Stimulated activated naive CD8-positive, alpha-beta T cell treated with anti-CD3 and anti-CD28 coated beads, Interleukin-15, amount 100 ng/mL, for 72 hours (primary cell): ENCODE measurements at regions not wholly inside any gene's neighbourhood (a gene's known extent, or its start where the extent isn't known, plus 50 kb on each side); places are given as distances from the start of the nearest gene placed in this dataset.

Experiments
- ATAC-seq: fragments of 150-1000 bp; cut with Tn5 transposase; 2 replicates; pipeline ENCODE4 v1.10.0; 2021; ENCODE audit warnings: mild to moderate bottlenecking, moderate library complexity
- DNase-seq, 2 donors: peaks; one replicate each; pipeline ENCODE4 v3.0.0; 2021 to 2022
- H3K27ac Mint-ChIP-seq, 2 donors: one replicate each; pipeline ENCODE4 v1.8.0; 2022; ENCODE audit warnings: mild to moderate bottlenecking in 2 of 2, mixed read lengths in 2 of 2, moderate library complexity in 2 of 2
- H3K27me3 Mint-ChIP-seq: one replicate; pipeline ENCODE4 v1.8.0; 2022; ENCODE audit warnings: mixed read lengths
- H3K4me1 Mint-ChIP-seq: one replicate; pipeline ENCODE4 v1.8.0; 2022; ENCODE audit warnings: mild to moderate bottlenecking, mixed read lengths
- H3K4me3 Mint-ChIP-seq, 2 donors: one replicate each; pipeline ENCODE4 v1.8.0; 2022; ENCODE audit warnings: mild to moderate bottlenecking in 2 of 2, mixed read lengths in 2 of 2, moderate library complexity in 1 of 2
- H3K9me3 Mint-ChIP-seq, 2 donors: one replicate each; pipeline ENCODE4 v1.8.0; 2022; ENCODE audit warnings: mixed read lengths in 2 of 2

DNA sequence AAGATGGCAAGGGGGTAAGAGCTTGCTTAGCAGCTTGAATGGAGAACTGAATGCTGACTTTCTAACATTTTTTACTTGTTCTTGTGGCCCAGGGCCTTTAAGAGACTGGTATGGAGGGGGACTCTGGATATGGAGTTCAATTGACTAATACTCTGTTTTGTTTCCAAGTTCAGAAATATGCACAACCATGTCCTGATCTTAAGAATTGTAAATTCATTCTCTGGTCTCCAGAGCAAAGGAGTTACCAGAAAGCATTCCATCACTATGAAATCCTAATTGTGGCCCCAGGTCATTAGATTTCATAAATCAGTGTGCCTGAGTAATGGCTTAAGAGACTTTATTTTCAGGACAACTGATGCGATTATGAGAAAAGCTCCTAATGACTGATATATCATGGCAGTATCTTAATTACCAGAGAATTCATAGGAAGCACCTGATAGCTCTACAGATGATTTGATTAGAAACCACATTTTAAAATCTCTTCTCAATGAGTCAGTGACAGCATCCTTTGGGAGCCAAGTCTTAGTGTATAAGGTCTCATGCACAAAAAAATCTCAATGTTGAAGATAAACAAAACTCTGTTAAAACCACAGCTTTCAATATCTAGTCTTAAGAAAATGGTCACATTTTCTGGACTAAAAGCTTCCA lies 613.6 kb upstream of the KLF4 start:
- Mint-ChIP-seq H3K9me3 (peaks cover 0 to 6% of the 10 kb centered on the region in 2 donors), H3K4me3 (no peak overlapping the region), H3K27ac (no peak overlapping the region), H3K4me1 (no peaks in the 10 kb centered on the region), H3K27me3 (peaks cover 10% of the 10 kb centered on the region)
- DNase-seq, result no peak
- ATAC-seq, result no peak

DNA sequence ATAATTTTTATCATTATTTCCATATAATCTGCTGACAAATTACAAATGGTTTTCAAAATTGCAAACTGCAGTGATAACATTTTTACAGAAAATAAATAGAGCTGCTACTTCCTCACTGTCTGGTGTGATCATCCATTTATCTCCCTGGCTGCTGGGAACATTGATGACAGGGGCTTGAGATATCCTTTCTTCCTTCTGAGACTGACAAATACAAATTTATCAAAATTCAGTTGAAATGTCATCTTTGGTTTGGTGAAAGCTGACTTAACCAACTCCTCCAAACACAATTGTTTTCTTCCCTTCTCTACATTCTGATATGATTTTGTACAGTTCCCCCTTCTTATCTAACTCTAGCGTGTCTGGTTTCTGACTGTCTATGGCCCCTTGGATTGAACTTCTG lies 611.8 kb upstream of the KLF4 start:
- no peaks in the 10 kb centered on the region for H3K4me1 Mint-ChIP-seq
- H3K9me3 Mint-ChIP-seq, result peaks cover 6 to 11% of the 10 kb centered on the region in 2 donors
- no peak overlapping the region for H3K4me3 Mint-ChIP-seq
- ATAC-seq (no peak), DNase-seq (no peak)
- peaks cover 10% of the 10 kb centered on the region for H3K27me3 Mint-ChIP-seq
- H3K27ac Mint-ChIP-seq, result no peak overlapping the region

DNA sequence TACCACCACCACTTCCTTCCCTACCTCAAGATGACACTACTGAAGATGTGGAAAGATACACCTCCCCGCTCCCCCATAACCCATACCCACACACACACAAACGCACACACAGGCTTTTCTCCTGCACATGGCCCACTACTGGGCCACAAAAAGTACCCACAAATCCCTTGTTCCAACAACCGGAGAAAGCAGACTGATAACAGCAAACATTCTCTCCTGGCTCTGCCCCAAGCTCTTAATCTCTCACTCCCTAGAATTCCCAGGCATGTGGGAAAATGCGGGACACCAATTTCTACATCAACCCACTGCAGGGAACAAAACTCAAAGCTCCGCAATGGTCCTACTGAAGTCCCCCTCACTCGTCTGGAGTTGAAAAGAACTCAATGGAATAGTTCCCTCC lies 611.0 kb upstream of the KLF4 start:
- Mint-ChIP-seq H3K9me3 (peaks cover 6 to 13% of the 10 kb centered on the region in 2 donors), H3K27me3 (peaks cover 10% of the 10 kb centered on the region), H3K4me1 (no peaks in the 10 kb centered on the region), H3K27ac (peak overlapping the region; percentile 3 to 52), H3K4me3 (no peak overlapping the region)
- no peak for DNase-seq
- no peak for ATAC-seq

DNA sequence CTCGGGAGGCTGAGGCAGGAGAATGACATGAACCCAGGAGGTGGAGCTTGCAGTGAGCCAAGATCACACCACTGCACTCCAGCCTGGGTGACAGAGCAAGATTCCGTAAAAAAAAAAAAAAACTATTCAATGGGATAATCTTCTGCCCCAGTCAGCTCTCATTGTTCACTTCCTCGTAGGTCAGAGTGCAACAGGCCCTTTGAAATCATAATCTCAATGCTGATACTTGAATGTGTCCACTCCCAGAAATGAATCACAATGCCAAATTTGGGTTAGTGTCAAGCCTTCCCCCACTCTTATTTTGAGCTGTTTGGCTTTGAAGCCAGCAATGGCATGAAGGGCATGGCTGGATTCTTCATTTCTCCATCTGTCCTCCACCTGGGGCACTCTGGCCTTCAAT lies 610.3 kb upstream of the KLF4 start:
- ATAC-seq (no peak), DNase-seq (no peak)
- Mint-ChIP-seq H3K9me3 (peaks cover 6 to 13% of the 10 kb centered on the region in 2 donors), H3K4me3 (no peak overlapping the region), H3K4me1 (no peaks in the 10 kb centered on the region), H3K27ac (no peak overlapping the region), H3K27me3 (peaks cover 10% of the 10 kb centered on the region)

DNA sequence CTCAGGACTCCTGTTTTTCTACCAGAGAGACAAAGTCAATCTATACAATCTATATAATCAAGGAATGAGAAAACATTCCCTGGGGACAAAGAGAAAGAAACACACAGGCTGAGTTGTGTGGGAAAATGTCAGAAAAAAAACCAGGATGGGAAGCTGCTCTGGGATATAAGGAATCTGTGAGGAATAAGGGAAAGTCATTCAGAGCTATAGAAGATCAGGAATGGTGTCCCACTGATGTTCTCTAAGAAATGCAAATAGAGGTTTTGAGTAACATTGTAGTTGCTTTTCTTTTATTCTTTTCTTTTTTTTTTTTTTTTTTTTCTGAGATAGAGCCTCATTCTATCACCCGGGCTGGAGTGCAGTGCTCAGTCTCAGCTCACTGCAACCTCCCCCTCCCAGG lies 605.9 kb upstream of the KLF4 start:
- Mint-ChIP-seq H3K4me1 (no peaks in the 10 kb centered on the region), H3K27ac (no peak overlapping the region), H3K27me3 (peaks cover 5% of the 10 kb centered on the region), H3K4me3 (no peak overlapping the region), H3K9me3 (peaks cover 5 to 13% of the 10 kb centered on the region in 2 donors)
- ATAC-seq (no peak), DNase-seq (no peak)

DNA sequence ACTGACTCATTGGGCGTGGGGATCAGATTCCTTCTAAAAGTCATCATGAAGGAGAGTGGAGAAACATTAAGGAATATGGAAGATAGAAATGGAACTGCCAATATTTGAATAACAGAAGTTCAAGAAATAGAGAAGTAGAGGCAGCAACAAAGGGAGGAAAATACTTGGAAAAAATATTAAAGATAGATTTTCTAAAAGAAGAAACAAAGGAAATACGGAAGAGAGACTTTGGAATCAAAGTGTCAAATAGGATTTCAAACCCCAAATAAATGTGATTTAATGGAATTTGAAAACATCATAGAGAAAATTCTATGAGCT lies 605.1 kb upstream of the KLF4 start:
- peaks cover 4 to 16% of the 10 kb centered on the region in 2 donors for H3K9me3 Mint-ChIP-seq
- ATAC-seq (no peak), DNase-seq (no peak)
- H3K4me1 Mint-ChIP-seq, result no peaks in the 10 kb centered on the region
- no peak overlapping the region for H3K4me3 Mint-ChIP-seq
- H3K27me3 Mint-ChIP-seq, result no peaks in the 10 kb centered on the region
- H3K27ac Mint-ChIP-seq, result no peak overlapping the region

DNA sequence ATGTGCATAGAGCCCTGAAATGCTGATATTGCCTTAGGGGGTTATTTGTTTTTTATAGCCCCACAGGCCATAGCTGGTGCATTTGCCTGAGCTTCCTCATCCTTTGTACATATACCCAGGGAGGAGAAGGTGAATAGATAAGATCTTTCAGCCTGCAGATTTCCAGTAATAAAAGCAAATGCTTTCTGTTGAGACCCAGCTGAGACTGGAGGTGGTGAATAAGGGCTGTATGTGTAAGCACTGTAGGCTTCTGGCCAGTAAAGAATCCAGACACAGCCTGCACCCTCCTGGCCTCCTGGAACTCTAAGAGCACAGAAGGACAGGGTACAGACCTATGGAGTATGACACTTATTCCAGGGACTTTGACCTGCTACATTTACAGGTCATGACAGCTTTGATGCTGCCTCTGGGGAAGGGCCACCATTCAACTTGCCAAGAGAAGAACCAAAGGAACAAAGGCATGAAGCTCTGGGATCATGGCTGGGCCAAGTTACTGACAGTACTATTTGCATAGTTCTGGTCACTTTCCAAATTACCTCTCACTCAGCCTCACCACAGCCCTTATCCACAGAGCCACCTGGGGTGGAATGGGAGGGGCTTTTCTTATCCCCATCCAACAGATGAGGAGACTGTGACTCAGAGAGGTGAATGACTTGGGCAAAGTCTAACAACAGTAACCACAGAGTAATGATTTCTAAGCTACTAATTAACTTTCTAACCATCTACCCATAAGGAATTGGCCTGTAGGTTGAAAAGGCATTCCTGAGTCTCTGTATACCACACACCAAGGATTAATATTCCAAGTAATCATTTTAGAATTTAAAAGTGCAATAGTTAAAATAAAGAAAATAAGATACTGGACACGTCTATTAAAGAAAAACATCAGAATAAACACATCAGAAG lies 604.5 kb upstream of the KLF4 start:
- no peak for ATAC-seq

DNA sequence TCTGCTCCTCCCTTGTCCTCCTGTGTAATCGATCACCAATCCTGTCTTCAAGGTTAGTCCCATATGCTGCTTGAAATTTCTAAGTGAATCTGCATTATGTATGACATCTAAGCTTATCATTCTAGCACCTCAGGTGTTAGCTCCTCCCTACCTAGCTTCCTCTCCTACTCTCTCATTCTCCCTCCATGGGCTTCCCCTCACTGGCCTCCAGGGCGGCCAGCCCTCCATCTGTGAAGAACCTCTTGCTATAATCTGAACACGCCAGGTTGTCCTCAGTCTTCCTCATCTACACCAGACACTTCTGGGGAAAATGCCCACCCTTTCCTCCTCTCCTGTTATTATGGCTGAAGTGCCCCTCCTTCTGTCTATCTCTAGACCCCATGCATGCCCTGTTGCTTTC lies 599.3 kb upstream of the KLF4 start:
- ATAC-seq (no peak), DNase-seq (no peak)
- Mint-ChIP-seq H3K27me3 (no peaks in the 10 kb centered on the region), H3K9me3 (peaks cover 4 to 25% of the 10 kb centered on the region in 2 donors), H3K27ac (no peak overlapping the region), H3K4me3 (no peak overlapping the region), H3K4me1 (no peaks in the 10 kb centered on the region)

More for the DNA sequence above, 604.5 kb upstream of the KLF4 start:
- H3K4me1 Mint-ChIP-seq, result no peaks in the 10 kb centered on the region
- peaks cover 4 to 22% of the 10 kb centered on the region in 2 donors for H3K9me3 Mint-ChIP-seq
- no peak for DNase-seq
- no peak overlapping the region for H3K4me3 Mint-ChIP-seq
- H3K27me3 Mint-ChIP-seq, result no peaks in the 10 kb centered on the region
- no peak overlapping the region for H3K27ac Mint-ChIP-seq

DNA sequence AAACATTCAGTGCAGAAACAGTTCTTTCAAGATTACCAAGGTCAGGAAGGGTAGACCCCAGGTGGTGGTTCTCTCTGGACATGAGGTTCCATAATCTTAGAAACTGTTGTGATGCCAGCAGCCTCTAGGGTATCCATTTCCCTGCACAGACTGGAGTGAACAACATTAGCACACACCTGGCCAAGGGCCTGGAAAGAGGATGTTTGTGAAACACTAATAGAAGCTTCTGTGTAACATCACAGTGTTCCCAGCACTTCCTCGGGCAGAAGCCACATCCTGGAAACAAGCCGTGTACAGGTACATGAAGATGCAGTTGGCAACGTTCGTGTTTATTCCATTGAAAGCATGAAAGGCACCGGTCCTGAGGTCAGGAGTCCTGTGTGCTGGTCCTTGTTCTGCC lies 598.2 kb upstream of the KLF4 start:
- Mint-ChIP-seq H3K4me1 (no peaks in the 10 kb centered on the region), H3K4me3 (no peak overlapping the region), H3K27ac (no peak overlapping the region), H3K27me3 (no peaks in the 10 kb centered on the region), H3K9me3 (peaks cover 4 to 33% of the 10 kb centered on the region in 2 donors)
- DNase-seq (no peak), ATAC-seq (no peak)

DNA sequence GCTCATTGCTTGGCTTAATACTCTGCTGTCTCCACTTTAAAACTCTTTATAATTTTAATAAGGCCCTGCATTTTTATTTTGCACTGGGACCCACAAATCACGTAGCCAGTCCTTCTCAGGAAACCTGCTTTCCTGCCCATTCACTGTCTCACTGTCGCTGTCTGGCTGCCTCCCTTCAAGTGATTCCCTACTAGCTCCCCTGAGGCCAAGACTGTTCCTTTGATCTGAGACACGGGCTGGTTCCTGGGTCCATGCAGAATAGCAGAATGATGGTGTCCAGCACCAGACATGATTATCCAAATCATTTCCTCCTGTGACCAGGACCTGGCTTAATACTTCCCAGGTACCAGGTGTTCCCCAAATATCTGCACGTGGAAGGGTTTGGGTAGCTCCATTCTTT lies 597.1 kb upstream of the KLF4 start:
- Mint-ChIP-seq H3K27ac (no peak overlapping the region), H3K9me3 (peaks cover 3 to 33% of the 10 kb centered on the region in 2 donors), H3K27me3 (no peaks in the 10 kb centered on the region), H3K4me3 (no peak overlapping the region), H3K4me1 (no peaks in the 10 kb centered on the region)
- ATAC-seq (no peak), DNase-seq (no peak)

DNA sequence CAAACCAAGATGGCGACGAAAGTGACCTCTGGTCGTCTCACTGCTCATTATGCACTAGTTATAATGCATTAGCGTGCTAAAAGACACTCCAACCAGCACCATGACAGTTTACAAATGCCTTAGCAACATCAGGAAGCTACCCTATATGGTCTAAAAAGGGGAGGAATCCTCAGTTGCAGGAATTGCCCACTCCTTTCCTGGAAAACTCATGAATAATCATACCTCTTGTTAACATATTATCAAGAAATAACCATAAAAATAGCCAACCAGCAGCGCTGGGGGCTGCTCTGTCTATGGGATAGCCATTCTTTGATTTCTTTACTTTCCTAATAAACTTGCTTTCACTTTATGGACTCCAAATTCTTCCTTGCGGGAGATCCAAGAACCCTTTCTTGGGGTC lies 595.7 kb upstream of the KLF4 start:
- Mint-ChIP-seq H3K27ac (no peak overlapping the region), H3K27me3 (no peaks in the 10 kb centered on the region), H3K4me1 (no peaks in the 10 kb centered on the region), H3K4me3 (no peak overlapping the region), H3K9me3 (peaks cover 0 to 33% of the 10 kb centered on the region in 2 donors)
- ATAC-seq (no peak), DNase-seq (no peak)

DNA sequence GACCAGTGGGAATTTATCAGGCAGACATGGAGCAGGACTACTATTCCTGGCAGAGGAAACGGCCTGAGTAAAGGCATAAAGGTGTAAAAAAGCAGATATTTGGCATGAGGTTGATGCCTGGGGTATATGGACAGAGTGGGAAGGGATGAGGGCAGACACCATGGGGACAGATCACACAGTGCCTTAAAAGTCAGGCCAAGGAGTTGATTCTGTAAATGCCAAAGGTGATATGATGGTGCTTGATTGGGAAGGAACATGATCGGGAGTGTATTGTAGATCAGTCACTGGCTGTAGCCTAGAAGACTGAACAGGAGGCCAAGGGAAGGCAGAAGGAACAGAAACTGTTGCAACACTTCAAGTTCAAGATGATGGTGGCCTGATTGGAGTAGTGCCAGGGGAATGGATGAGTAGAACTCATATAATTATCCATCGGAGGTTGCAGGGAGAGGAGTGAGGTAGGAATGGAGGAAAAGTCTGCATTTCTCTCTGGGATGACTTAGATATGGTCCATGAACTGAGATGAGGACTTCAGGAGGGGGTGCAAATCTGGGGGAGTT lies 594.3 kb upstream of the KLF4 start:
- Mint-ChIP-seq H3K4me1 (no peaks in the 10 kb centered on the region), H3K27ac (peak overlapping the region in 1 of 2 donors; percentile 13), H3K4me3 (no peak overlapping the region), H3K27me3 (no peaks in the 10 kb centered on the region), H3K9me3 (peaks cover 5 to 22% of the 10 kb centered on the region in 2 donors)
- ATAC-seq, result no peak
- no peak for DNase-seq

DNA sequence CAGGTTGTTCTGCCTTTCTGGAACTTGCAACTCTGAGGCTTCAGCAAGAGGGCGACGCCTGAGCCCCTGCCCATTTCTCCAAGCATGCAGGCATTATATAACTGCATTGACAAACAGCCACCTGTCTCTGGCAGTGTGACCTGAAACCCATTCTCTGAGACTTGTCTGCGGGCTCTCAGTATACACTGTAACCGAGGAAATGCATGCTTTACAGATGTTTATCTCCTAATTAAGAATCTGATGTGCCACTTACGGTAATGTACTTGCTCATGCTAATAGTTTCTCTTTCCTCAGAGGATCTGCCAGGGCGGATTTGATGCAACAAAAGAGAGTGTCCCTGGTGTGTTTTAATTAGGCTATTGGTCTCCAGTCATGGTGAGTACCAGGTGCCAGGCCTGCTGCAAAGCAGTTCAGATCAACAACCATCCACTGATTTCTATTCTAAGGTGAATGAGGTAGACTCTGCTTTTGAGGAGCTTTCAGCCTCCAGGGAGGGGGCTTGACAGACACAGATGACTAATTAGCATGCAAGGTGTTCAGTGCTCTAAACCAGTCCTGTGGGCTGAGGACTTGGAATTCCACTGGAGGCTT lies 593.7 kb upstream of the KLF4 start:
- DNase-seq (no peak), ATAC-seq (no peak)
- H3K27ac Mint-ChIP-seq, result peak overlapping the region in 1 of 2 donors; percentile 13
- H3K9me3 Mint-ChIP-seq, result peaks cover 7 to 20% of the 10 kb centered on the region in 2 donors
- H3K4me1 Mint-ChIP-seq, result no peaks in the 10 kb centered on the region
- no peaks in the 10 kb centered on the region for H3K27me3 Mint-ChIP-seq
- H3K4me3 Mint-ChIP-seq, result no peak overlapping the region

DNA sequence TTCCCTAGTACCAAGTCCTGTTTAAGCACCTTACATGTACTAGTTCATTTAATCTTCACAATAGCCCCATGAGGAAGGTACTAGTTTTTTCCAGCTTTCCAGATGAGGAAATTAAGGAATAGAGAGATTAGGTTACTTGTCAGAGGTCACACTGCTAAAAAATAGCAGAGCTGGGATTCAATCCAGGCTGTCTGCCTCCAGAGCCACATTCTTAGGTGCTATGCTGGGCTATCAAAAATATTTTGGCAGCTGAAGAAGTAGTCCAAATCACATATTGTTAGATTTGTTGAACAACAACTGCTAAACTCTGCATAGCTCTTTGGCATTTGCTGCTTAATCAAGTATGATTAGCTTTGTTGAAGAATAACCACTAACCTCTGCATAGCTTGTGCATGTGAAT lies 591.5 kb upstream of the KLF4 start:
- no peak for ATAC-seq
- H3K27me3 Mint-ChIP-seq, result no peaks in the 10 kb centered on the region
- H3K27ac Mint-ChIP-seq, result no peak overlapping the region
- no peak overlapping the region for H3K4me3 Mint-ChIP-seq
- peaks cover 13 to 22% of the 10 kb centered on the region in 2 donors for H3K9me3 Mint-ChIP-seq
- no peaks in the 10 kb centered on the region for H3K4me1 Mint-ChIP-seq
- no peak for DNase-seq

DNA sequence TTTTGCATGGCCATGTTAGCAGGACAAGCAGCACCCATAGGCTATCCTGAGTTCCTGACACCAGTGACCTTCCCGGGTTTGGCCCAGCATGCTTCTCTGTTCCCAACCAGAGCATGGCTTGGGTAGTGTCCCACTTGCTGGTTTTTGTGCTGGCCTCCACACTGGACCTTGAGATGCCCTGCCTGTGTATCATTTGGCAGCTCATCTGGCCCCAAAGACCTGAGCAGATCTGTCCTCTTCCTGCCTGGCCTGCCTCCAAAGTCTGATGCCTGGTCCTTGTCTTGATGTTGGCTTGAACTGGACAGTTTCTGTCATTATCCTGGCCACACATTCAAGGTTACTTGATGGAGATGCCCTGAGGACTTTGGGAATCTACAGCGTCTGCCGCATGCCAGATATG lies 590.7 kb upstream of the KLF4 start:
- Mint-ChIP-seq H3K27me3 (no peaks in the 10 kb centered on the region), H3K9me3 (peaks cover 13 to 26% of the 10 kb centered on the region in 2 donors), H3K4me1 (no peaks in the 10 kb centered on the region), H3K4me3 (no peak overlapping the region), H3K27ac (no peak overlapping the region)
- ATAC-seq (no peak), DNase-seq (no peak)

DNA sequence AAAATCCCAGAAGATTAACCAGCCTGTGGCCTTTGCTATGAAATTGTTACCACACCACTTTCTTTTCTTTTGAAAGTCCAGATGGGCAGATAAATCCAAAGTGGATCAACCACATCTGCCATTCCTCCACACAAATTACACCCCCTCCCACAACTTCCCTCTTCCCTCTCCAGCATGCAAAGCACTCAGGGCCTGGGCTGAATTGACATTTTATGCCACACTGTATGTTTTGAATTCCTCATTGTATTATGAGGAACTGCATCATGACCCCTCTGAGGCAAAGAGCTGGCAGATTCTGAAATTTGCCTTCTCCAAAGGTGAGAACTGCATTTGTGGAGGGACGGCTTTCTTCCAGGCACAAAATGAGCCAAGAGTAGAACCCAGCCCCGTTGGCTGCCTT lies 589.2 kb upstream of the KLF4 start:
- H3K9me3 Mint-ChIP-seq, result peaks cover 13 to 22% of the 10 kb centered on the region in 2 donors
- no peaks in the 10 kb centered on the region for H3K4me1 Mint-ChIP-seq
- no peak for DNase-seq
- no peak for ATAC-seq
- no peaks in the 10 kb centered on the region for H3K27me3 Mint-ChIP-seq
- H3K4me3 Mint-ChIP-seq, result no peak overlapping the region
- peak overlapping the region in 1 of 2 donors; percentile 51 for H3K27ac Mint-ChIP-seq
